ENCODE measurements at regions not wholly inside any gene's neighbourhood (a gene's known extent, or its start where the extent isn't known, plus 50 kb on each side); places are given as distances from the start of the nearest gene placed in this dataset.
"Not testable (repeated sequence)": the region's sequence is repeated elsewhere in the genome, so short reads cannot be mapped to it uniquely, and the experiment has no call there.

GRCh38 chr6:112591329-112591728 is 244.2 kb downstream of the RFPL4B start:
- DNase-seq = no peak

- peak; percentile 76 for DNase-seq
Measured at GRCh38 chr6:112592159-112592558, 245.0 kb downstream of the RFPL4B start.

DNA sequence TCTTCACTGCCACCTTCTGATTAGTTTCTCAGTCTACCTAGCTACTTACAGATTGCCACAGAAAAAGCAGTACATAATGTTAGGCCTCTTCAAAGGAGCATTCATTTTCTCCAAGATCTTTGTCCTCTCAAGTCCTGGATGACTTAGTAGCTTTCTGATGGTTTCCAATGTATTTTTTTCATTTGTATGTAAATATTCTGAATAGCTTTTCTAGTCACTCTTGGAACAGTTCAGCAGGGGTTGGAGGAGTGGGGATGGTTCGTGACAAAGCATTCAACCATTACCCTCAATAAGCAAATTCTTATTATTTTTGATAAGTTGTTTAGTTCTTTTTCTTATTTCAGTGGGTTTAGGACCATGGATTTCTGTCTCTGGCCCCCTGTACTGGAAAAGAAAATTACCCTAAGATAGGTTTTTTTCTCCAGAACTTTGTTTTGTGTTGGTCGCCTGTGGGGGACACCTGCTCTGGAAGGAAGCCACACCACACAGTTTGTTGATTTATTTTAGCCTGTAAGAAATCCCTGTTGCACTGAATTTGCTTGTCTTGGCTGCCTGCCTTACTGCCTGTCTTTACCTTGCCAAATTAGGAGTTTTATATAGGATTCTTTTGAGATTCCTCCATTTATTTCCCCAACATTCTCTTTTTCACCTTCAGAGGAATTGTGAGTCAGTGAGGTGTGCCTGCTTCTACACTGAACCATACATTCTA is 247.9 kb downstream of the RFPL4B start:
- no peak for DNase-seq

DNA sequence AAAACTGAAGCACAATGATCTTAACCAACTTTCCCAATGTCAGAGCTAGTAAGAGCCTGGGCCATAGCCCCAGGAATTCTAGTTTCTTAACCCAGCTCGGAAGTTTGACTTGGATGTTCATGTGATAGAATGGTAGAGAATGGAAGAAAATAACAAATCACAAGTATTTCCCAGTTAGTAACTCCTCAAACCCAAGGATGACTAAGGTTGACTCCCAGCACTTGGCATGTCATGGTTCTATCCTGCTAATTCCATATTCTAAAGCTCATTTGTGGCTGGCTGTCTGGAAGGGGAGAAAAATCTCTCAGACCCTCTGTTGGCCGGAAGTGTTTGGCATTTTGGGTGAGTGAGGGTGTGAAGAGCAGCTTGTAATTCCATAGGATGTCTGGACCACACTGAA is 248.7 kb downstream of the RFPL4B start:
- peak; percentile 53 for DNase-seq

DNA sequence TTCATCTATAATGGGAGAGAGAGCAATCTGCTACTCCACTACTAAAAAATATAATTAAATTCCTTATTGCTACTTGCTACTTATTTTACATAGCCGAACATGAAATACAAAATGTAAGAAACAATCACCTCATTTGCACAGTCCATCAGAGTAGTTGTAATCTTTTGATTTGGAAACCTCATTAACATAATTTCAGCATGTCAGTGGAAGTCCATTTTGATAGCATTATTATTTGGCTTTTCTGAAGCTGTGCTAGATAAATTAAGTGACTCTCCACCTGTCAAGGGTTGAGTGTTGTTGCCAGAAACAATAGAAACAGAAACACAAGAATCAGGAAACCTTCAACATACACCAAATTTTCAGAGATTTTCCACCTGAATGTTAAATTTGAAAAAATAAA is 250.0 kb downstream of the RFPL4B start:
- DNase-seq = no peak

DNA sequence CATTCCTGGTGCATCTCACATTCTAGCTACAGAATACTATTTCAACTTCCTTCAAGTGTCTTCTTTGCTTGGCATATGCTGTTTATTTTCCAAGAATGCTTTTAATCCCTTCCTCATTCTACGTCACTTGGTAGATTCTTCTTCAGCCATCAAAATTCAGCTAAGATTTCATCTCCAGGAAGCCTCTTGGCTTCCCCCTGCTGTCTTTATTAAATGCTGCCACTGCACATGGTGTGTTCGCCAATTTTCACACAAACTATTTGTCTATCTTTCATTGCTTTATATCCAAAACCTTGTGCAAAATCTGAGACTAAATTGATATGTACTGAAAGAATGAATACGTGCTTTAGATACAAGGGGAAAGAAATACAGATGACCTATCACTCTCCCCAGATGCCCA is 253.0 kb downstream of the RFPL4B start:
- DNase-seq = no peak

- no peak for DNase-seq
Measured at GRCh38 chr6:112603726-112604125, 256.6 kb downstream of the RFPL4B start.

GRCh38 chr6:112606656-112607435 is 259.7 kb downstream of the RFPL4B start:
- DNase-seq = no peak

GRCh38 chr6:112608925-112609324 is 261.8 kb downstream of the RFPL4B start:
- DNase-seq = not testable (repeated sequence)

DNA sequence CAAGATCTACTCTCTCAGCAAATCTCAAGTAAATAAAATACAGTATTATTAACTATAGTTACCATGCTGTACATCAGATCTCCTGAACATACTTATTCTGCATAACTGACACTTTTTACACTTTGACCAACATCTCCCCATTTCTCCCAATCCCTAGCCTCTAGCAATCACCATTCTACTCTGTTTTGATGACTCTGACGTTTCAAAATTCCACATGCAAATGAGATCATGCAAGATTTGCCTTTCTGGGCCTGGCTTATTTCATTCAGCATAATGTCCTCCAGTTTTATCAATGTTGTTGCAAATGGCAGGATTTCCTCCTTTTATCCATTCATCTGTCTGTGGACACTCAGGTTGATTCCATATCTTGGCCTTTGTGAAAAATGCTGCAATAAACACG is 266.3 kb downstream of the RFPL4B start:
- no peak for DNase-seq

GRCh38 chr6:112618849-112619248 is 271.7 kb downstream of the RFPL4B start:
- no peak for DNase-seq

DNA sequence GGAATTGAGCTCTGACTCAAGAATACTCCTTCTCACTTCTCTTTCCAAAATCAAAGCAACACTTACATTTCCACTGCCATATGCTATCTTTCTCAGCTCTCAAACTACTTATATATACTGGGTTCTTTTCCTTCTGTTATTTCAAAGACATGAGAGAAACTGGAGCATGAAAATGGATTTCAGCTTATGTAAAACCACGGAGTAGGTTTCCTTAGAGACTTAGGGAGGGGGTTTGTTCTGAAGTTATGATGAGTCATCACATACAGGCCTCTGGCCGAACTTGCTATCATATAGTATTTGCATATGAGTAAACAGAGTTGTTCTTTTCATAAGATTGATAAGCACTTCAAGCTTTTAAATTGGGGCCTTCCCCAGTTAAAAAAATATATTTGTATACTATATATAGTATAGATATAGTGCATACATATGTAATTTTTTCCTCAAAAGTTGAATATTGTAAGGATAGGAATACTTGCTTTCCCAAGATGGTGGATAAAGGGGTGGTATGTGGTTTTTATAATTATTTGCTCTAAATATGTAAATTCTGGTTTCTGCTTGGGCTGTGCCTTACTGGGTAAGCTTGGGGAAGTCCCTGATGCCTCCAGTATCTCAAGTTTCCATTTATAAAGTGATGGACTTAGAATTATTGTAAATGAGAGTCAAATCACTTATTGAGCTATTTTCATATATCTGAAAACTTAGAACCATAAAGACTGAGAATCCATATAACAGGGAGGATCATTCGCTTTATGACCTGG is 273.9 kb downstream of the RFPL4B start:
- peak; percentile 59 for DNase-seq

GRCh38 chr6:112622036-112622435 is 274.9 kb downstream of the RFPL4B start:
- no peak for DNase-seq

GRCh38 chr6:112626468-112627082 is 279.4 kb downstream of the RFPL4B start:
- no peak for DNase-seq

DNA sequence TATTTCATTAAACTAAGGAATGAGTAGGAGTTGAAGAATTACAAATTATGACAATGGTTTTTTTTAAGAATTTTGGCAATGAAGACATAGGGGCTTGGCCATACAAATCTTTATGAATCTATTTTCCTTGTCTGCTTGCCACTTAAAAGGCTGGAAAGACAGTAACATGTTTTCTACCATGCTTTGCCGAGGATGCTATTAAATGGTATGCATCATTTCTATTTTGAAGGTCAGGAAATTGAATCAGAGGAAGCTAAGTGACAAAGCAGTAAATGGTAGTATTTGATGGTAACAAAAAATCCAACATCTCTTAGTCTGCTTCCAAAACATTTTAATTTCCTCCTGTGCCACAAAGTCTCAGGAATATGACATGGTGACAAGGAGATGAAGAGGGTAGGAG is 287.2 kb downstream of the RFPL4B start:
- no peak for DNase-seq

DNA sequence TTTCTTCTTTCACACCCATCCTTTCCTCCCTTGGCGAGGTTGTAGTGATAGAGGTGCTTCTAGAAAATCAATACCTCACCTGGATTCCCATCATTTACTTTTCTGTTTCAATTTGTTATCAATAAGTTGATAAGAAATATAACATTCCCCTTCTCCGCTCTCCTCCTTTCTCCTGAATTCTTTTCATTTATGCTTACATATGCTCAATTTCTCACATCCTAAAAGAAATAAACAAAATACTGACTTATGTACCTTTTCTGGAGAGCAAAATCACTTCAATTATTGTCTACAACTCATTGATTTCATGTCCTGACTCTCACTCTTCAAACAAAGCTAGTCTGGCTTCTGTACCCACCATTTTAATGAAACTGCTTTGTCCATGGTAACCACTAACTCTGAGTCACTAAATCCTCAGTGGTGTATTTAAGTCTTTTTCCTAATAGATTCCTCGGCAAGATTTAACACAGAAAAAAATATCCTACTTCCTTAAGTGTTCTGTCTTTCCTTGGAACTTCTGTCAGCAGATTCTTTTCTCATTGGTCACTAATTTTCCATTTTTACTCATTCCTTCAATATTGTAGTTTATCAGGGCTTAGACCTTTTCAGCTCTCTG is 289.6 kb downstream of the RFPL4B start:
- DNase-seq = peak; percentile 7

DNA sequence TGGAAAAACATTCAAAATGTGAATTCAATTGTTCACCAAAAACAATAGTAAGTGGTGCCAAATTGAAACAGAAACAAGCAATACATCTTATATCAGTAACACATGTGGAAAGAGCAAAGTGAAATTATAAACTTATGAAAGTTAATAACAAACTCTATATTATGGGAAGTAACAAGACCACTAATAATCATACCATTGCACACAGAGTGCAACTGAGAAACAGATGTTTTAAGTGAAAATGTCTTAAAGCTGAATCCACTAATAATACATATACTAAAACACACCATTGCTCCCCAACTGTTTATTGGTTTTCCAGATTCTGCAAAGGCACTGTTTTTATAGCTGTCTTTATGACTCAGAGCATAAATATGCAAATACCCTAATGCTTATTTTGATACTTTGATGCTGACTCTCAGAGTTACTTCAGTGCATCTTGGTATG is 292.3 kb downstream of the RFPL4B start:
- peak; percentile 22 for DNase-seq

DNA sequence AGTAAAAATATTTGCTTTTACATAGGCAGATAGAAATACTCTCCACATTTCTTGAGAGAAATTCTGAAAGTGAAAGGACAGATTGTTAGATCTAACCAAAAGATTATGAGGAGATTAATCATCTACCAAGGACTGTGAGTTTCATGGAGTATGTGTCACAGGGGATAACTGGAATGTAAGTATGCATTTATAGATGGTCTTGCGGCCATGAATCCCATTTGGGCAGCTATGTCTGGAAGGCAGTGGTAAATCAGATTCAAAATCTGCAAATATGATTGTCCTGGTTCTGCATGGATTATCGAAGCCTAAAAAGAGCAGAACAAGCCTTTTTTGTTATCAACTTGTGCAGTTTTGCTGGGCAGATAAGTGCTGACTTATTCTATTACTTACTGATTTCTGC is 293.8 kb downstream of the RFPL4B start:
- DNase-seq = peak; percentile 17

GRCh38 chr6:112649853-112650252 is 302.7 kb downstream of the RFPL4B start:
- DNase-seq = no peak

DNA sequence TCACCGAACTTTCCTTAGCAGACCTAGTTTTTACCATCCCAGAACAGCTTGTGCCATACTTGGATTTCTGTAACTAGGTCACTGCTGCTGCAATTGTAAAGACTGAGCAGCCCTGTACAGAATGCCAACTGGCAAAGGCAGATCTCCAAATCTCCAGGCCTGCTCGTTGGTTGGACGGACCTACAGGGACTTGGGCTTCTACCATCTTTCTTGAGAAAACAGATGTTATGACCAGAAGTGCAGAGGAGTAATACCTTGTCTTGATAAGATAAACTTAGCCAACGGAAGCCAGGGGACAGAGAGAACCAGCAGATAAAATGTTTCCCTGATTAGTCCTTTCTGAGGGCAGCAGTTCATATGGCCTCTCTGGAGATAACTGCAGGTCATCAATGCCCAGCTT is 304.1 kb downstream of the RFPL4B start:
- no peak for DNase-seq

GRCh38 chr6:112659912-112660311 is 312.8 kb downstream of the RFPL4B start:
- no peak for DNase-seq

DNA sequence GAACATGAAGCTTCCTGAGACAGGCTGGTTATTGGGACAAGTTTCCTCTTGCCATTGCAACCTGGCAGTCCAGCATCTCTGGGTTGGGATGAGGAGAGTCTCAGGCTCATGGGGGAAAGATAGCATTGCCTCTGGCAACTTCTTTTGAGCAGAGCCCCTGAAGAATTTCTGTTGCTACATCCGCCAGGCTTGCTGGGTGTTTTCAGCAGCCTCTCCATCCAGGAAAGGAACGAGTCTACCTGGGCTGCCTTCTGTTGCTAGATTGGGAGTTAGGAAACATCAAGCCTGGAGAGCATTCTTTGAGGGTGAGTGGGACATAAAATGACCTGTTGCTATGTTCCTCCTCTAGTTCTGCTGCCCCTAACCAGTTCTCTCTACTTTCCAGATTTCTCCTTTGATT is 313.5 kb downstream of the RFPL4B start:
- no peak for DNase-seq

DNA sequence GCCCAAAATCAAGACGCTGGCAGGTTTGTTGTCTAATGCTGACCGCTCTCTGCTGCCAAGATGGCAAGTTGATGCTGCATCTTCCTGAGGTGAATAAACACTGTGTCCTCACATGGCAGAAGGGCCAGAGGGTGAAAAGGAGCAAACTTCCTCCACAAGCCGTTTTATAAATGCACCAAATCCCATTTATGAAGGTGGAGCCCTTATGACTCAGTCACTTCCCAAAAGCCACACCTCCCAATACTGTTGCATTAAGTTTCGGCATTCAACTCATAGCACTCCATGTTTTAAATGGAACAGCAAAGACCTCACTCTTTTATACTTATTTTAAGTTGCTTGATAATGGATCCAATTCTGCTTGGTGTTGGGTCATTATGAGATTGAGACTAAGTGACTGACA is 316.6 kb downstream of the RFPL4B start:
- no peak for DNase-seq
